ENCODE measurements at regions not wholly inside any gene's neighbourhood (a gene's known extent, or its start where the extent isn't known, plus 50 kb on each side); places are given as distances from the start of the nearest gene placed in this dataset.

- TF ChIP-seq CEBPB (IDR thresholded peaks at IDR 0.05) = no peak
- no peak for TF ChIP-seq ZFP36 (IDR thresholded peaks at IDR 0.05; ENCODE audit: borderline replicate concordance, partially characterized antibody)
- TF ChIP-seq CTCF (IDR thresholded peaks at IDR 0.05) = no peak
- no peak for TF ChIP-seq MAFK (IDR thresholded peaks at IDR 0.05; ENCODE audit: partially characterized antibody)
- TF ChIP-seq HMGXB4 (CRISPR knock-in tag; IDR thresholded peaks at IDR 0.05; ENCODE audit: borderline replicate concordance) = no peak
- no peak for TF ChIP-seq JUN (IDR thresholded peaks at IDR 0.05)
- no peak for TF ChIP-seq HOXA7 (CRISPR knock-in tag; IDR thresholded peaks at IDR 0.05)
- TF ChIP-seq CBX2 (IDR thresholded peaks at IDR 0.05; ENCODE audit: borderline replicate concordance, low read depth) = no peak
- no peak for TF ChIP-seq ATOH8 (CRISPR knock-in tag; IDR thresholded peaks at IDR 0.05; ENCODE audit: low read depth)
- TF ChIP-seq ZNF302 (CRISPR knock-in tag; IDR thresholded peaks at IDR 0.05) = no peak
Measured at GRCh38 chr6:16049168-16049567, 79.7 kb upstream of the MYLIP start.

All from A549 (cell line).